GM18508 (cell line): ENCODE measurements at regions not wholly inside any gene's neighbourhood (a gene's known extent, or its start where the extent isn't known, plus 50 kb on each side); places are given as distances from the start of the nearest gene placed in this dataset.
"Not testable (repeated sequence)": the region's sequence is repeated elsewhere in the genome, so short reads cannot be mapped to it uniquely, and the experiment has no call there.

Experiments used
- ATAC-seq: cut with Tn5 transposase; IDR thresholded peaks from one replicate; pipeline ENCODE4 v1.9.1; 2021; ENCODE audit warnings: moderate number of reproducible peaks; ENCODE audit not compliant: insufficient read depth, unreplicated experiment

DNA sequence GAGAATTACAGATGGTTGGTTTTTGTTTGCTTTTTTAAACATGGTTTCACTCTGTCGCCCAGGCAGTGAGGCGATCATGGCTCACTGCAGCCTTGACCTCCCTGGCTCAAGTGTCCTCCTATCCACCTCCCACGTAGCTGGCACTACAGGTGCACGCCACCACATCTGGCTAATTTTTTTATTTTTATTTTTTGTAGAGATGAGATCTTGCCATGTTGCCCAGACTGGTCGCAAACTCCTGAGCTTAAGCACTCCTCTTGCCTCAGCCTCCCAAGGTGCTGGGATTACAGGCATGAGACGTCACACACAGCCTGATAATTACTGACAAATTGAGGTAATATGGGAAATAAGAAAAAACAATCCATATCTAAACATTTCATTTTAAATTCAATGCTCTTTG is 110.5 kb upstream of the ZSWIM2 start:
- no peak for ATAC-seq

DNA sequence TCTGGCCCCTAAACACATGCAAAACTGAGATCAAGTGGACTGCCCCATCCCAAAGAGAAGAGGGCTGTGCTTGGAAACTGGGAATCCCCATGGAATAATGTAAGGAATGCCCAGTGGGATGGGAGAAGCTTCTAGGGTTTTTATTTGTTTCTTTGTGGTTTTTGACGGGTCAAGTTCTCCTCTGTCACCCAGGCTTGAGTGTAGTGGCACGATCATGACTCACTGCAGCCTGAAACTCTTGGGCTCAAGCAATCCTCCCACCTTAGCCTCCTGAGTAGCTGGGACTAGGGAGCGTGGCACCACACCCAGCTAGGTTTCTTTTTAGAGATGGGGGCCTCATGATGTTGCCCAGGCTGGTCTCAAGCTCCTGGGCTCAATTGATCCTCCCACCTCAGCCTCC is 101.7 kb upstream of the ZSWIM2 start:
- no peak for ATAC-seq

DNA sequence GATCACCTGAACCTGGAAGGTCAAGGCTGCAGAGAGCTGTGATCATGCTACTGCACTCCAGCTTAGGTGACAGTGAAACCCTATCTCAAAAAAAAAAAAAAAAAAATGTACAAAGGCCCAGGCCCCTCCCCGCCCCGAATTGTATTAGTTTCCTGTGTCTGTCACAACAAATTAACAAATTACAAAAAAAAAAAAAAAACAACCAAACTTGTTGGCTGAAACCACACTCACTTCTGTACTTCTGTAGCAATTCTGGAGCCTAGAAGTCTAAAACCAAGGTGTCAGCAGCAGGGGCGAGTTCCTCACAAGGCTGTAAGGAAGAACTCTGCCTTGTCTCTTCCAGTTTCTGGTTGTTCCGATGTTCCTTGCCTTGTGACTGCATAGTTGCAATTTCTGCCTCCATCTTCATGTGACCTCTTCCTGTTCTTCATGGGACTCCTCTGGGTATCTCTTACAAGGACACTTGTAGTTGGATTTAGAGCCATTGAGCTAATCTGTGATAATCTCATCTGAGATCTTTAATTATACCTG is 100.8 kb upstream of the ZSWIM2 start:
- no peak for ATAC-seq

DNA sequence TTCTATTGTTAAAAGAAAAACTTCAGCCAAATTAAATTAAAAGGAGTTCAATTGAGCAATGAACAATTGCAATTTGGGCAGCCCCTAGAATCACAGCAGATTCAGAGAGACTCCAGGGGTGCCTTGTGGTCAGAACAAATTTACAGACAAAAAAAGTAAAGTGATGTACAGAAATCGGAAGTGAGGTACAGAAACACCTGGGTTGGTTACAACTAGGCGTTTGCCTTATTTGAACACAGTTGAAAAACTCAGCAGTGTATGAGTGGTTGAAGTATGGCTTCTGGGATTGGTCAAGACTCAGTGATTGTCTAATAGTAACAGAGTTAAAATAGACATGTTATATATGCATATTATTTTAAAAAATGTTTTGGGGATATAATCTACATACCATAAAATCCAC is 98.5 kb upstream of the ZSWIM2 start:
- ATAC-seq: no peak

DNA sequence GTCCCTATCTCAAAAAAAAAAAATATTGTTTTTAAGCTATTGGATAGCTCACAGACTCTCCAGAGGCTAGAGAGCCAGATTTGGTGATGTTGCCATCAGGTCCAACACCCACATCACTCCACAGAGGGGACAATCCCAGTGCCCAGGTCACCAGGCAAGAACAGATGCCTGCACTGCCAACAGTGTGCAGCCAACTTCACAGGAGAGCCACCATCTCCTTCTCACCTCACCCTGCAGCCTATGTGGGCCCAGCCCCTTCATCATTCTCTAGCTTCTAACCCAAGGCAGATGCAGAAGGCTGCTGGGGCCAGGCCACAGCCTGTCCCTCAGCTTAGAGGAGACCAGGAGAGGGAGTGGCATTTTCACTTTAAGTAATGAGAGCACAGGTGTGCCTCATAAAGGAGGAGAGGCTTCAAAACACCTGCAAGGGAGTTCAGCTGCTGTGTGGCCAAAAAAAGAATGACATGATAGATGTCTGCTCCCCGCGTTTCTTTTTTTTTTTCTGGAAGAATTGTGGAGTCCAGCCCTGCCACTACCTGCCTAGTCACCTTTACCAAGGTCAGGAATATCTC is 98.0 kb upstream of the ZSWIM2 start:
- ATAC-seq: no peak

DNA sequence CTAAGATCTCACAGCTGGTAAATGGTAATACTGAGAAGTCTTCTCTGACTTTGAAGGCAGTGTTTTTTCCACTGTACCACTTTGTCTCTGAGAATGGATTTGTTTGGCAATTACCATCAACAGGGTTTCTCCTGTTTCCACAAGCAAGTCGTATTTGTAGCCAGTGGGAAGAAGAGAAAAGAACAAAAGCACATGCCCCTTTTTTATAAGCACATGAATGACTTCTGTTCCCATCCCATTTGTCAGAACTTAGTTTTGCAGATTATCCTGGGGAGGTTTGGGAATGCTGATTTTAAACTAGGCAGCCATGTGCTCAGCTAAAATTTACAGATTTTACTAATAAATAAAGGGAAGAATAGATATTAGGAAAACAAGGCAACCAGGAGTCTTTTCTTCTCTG is 92.9 kb upstream of the ZSWIM2 start:
- no peak for ATAC-seq

DNA sequence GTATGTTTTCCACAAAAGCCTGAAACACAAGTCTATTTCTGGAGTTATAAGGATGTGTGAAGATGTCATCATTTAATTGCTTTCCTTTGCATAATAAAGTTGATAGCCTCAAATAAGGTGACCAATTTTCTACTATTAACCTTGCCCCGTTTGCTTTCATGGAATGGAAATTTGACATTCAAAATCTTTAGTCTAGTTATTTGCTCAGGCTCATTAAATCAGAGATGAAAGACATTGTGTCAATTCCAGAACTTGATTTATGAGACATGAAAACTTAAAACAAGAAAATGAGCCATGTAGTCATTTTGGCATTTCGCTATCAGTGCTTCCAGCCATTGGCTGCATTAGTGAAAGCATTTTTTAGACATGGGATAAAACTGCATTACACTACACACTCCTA is 91.5 kb upstream of the ZSWIM2 start:
- ATAC-seq: no peak

DNA sequence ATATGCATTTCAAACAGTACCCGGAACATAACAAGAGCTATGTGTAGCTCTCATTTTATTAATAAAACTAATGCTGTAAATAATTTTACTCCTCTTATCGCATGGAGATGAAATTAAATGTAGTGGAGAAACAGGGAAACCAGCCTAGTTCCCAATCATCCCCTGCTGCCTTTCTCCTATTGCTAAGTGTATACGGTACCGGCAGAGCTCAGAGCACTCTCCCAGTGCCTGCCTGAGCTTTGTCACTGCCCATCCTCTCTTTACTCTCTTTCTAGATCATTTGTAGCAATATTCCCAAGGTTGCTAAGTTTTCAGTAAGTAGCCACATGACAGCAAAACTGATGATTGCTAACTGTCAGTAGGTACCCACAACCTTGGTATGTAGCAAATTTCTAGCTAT is 85.5 kb upstream of the ZSWIM2 start:
- no peak for ATAC-seq

DNA sequence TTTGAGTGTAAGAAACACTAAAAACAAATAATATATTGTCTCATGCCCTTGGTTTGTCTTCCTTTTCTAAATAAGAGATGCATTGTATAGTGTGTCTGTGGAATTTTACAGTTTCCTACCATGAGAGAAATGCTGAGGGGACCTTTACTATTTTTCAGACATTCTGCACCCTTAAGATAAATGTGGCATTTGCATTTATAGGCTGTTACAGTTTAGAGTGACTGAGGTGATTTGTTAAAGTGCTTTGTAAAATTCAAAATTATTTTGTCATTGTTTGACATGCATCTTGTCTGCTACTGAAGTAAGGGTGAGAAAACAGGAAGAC is 78.9 kb upstream of the ZSWIM2 start:
- no peak for ATAC-seq

DNA sequence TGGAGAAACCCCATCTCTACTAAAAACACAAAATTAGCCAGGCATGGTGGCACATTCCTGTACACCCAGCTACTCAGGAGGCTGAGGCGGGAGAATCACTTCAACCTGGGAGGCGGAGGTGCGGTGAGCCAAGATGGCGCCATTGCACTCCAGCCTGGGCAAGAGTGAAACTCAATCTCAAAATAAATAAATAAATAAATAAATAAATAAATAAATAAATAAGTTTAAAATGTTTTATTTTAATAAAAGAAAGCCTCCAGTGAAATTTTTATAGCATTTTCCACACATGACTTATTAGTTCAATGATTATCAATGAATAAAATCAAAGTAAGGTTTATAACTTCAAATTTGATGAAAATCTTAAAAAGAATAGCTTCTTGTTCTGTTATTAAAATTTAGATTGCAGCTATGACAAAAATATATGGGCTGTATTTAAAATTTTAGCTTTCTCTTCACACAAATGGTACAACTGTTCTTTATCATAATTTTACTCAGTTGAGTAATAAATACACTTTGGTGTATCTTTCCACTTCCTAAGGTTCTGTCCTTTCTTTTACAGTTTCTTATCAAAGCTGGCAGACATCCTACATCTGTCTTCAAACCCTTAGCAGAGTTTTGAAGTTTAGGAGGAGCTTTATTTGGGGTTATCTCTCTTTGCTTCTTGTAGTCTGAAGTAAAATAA is 78.4 kb upstream of the ZSWIM2 start:
- ATAC-seq: no peak

DNA sequence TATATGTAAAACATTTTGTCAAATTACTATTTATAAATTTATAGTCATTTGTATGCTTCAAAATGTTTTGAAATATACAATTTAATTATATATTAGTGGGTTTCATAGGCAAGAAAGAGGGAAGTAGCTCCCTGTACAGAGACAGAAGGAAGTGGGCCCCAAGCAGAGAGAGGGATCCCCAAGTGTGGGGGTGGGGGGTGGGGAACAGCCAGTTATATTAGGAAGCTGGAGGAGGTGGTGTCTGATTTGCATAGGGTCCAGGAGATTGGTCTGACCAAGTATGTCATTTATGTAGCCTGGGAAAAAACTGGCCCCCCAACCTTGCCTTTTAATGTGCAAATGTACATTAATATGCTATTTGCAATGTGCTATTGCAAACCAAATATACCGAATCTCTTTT is 76.5 kb upstream of the ZSWIM2 start:
- ATAC-seq: no peak

DNA sequence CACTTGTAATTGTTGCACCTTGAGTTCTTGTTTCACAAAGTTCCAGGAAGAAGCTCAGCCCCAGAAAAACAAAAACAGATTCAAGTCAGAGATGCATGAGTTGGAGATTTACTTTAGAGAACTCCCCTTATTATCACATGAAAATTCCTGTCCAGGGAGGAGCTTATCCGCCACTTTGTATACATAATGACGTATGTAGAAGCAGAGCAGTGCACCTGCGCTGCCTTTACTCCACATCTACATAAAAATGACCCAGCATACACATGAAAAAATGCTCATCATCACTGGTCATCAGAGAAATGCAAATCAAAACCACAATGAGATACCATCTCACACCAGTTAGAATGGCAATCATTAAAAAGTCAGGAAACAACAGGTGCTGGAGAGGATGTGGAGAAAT is 73.3 kb upstream of the ZSWIM2 start:
- ATAC-seq: not testable (repeated sequence)

DNA sequence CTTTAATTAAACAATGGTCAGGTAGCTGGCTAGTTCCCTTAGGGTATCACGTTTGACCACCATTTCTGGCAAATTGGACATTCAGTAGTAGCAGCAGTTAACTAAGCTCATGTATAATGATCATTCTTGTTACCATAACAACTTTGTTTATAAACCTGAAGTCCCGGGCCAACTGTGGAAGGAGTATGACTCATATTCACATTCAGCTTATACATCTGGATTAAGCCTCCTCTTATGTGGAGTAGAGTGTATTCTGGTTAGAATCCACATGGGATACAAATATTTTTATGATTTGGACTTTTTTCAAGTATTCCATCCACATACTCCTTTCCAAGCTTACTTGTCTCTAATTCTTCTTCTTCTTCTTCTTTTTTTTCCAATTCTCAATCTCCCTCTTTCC is 70.3 kb upstream of the ZSWIM2 start:
- no peak for ATAC-seq

DNA sequence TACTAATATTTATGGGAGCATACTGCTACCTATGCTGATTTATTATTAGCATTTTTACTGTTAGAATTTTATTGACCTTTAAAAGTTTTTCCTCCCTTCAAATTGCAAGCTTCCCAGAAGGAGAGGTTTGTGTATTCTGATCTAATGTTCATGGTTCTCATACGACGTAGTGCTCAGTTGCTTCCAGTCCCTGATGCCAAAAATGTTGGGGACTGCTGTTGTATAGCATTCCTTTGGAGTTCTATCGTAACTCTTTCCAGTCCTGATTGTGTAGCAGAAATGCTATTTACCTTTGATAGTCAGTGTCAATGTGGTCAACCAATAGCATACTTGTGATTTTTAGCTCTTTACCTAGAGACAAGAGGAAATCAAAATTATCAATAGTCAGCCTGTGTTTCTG is 69.5 kb upstream of the ZSWIM2 start:
- no peak for ATAC-seq

DNA sequence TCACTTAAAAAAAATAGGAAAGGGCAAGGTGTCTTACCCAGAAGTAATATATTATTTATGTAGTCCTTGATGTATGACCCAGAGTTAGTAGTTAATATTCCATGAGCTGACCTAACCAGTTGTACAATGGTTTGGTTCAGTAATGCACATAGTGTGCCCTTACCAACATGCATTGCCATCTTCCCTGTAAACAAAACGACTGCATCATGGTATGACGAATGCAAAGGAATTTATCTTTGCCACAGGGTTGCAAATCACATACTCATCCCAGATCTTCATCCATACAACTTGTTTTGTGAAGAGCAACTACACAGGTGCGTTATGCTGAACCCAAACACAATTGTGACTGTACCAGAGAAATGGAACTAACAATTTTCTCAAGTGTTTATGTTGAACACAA is 68.9 kb upstream of the ZSWIM2 start:
- no peak for ATAC-seq

DNA sequence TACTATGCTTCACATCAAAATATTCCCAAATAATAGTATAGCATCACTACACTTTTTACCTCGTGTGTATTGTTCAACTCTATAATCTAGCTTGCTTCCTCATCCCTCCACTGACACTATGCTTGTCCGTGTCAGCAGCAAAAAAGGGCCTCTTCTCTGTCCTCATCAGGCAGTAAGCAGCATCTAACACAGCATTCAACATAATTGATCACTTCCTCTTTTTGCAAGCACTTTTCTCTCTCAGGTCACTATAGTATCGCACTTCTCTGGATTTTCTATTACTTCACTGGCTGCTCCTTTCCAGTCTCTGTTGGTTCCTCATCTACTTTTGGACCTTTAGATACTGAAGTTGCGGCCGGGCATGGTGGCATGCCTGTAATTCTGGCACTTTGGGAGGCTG is 64.9 kb upstream of the ZSWIM2 start:
- ATAC-seq: peak; percentile 97

DNA sequence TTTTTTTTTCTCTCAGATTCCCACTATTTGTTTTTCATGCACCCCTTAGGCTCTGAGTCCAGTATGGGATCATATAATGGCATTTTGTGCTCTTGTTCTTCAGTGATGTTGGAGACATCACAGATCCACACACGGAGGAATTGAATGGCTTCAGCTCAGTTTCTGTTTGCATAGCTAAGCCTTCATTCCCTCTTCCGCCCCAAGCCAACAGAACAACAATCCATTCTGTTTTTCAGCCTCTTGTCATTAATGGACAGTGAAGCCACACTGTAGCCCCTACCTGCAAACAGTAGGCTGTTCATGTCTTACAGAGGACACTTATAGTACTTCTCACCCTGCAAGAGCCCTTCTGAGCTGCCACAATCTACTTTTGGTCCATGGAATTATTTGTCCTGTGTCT is 64.0 kb upstream of the ZSWIM2 start:
- no peak for ATAC-seq

DNA sequence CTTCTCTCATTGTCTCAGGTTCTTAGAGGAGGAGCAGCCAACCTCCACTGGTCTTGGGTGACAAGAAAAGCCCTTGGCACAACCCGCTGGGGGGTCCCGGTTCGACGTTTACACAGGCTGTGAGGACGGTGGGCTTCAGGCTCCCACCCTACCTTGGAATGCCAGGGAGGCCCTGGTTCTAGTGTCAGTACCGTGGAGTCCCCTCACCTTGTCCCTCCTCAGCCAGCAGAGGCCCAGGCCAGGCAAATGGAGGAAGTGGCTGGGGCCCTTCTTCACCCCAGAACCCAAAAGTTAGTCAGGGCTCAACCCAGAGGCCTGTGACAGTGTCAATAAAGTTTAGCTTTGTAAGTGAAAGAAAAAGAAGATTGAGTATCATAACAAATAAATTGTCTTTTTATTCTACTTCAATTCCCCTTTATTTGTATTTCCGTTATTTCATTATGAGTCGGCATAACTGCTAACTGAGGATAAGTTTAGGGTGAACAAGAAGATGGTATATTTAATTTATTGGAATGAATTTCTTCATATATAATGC is 62.6 kb upstream of the ZSWIM2 start:
- ATAC-seq: no peak

DNA sequence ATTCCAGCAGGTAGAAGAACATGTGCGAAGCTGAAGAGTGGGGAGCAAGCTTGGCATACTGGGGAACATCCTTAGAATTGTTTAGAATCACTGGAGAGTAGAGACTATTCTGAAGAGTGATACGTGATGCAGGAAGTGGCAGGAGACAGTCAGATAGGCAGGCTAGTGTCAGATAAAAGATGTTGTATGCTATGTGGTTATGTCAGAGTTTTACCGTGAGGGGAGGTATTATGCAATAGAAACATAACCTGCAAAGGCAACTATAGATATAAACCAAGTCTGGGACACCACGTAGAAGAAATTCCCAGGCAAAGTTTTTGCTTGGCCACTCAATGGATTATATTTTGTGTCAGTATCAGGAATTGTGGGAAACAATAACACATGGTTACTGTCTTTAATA is 62.0 kb upstream of the ZSWIM2 start:
- ATAC-seq: no peak

DNA sequence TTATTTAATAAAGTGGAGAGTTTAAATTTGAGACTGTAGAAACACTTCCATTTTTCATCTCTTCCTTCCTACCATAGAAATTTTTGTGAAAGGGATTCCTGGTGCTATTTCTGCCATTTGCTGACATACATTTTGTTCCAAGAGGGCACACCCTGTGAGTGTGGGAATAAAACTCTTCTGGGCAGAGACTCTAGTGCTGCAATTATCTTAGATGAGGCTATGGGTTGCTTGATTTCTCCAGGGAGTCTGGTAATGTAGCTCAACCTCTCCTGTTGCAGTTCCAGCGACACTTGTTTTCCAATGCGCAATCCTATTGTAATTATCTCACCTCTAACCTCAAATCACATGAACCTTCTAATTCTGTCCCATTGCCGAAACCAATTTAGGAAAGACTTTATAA is 60.1 kb upstream of the ZSWIM2 start:
- no peak for ATAC-seq

DNA sequence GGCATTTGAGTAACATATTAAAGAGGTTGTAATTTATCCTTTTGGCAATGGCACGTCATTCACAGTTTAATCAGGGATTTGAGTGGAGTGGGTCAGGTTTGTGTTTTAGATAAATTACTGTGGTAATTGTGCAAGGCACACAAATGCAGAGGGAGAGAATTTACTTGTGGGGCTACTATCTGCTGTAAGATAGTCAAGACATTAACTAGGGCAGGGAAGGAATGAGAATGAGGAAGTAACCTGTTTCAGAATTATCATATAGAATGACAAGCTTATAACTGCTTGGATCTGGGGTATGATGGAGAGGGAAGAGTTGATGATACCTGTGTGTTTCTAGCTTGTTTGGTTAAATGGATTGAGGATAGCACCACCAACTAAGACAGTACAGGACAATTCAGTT is 58.9 kb upstream of the ZSWIM2 start:
- ATAC-seq: no peak

DNA sequence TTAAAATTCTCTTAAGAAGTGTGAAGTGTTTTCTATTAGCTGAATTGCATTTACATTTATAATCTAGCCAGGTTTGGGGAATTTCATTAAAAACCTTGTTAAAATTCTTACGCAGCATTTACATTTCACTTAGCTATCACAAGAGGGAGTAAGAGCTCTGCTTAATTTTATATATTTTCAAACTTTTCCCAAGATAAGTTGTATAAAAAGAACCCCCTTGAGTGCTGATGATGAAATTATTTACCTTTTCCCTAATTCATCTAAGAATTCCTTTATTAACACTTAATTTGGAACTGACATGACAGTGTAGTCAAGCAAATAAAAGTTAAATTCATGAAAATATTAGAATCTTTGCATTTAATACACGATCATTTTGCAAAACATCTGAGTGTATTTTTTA is 54.2 kb upstream of the ZSWIM2 start:
- no peak for ATAC-seq
